ENCODE measurements at regions not wholly inside any gene's neighbourhood (a gene's known extent, or its start where the extent isn't known, plus 50 kb on each side); places are given as distances from the start of the nearest gene placed in this dataset.

DNA sequence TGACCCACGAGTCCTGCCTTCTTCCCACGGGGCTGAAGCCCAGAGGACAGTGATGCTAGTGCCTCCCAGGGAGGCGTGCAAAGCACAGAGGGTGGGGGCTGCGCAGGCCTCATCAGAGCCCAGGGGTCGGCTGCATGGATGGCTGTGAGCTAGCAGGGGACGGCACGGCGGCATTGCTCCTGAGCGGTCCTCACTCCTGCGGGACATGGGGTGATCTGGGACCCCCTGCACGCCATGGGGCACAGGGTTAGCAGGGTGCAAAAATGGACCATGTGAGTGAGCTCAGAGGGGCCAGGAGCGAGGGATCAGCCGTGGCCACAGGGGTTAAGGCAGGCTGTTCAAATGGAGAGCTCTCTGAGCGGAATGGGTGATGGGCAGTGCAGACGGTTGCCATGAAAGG, 138.3 kb downstream of the SNX19 start:
- no peak overlapping the region for H3K27ac Mint-ChIP-seq
- H3K9me3 Mint-ChIP-seq = no peaks in the 10 kb centered on the region
- no peak overlapping the region for H3K4me3 Mint-ChIP-seq
- DNase-seq (no peak), ATAC-seq (replicated peaks) (no peak)
- H3K27me3 Mint-ChIP-seq = peaks cover 11 to 23% of the 10 kb centered on the region in 2 donors
- no peaks in the 10 kb centered on the region for H3K4me1 Mint-ChIP-seq (ENCODE audit: low read depth in 2 of 2)
- H3K36me3 Mint-ChIP-seq (ENCODE audit: insufficient read depth) = no peaks in the 10 kb centered on the region

DNA sequence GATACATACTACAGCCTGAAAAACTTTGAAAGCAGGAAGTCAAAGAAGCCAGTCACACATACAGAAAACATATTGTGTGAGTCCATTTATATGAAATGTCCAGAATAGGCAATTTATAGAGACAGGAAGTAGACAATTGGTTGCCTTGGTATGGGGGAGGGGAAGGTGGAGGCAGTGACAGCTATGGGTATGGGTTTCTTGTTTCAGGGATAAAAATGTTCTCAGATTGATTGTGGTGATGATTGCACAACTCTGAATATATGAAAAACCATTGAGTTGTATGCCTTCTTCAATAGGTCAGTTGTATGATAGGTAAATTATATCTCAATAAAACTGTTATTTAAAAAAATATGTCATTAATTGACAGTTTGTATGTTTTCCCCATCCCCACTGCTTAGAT, 137.6 kb downstream of the SNX19 start:
- Mint-ChIP-seq H3K36me3 (ENCODE audit: insufficient read depth) (no peaks in the 10 kb centered on the region), H3K9me3 (no peaks in the 10 kb centered on the region), H3K4me1 (ENCODE audit: low read depth in 2 of 2) (no peaks in the 10 kb centered on the region), H3K4me3 (no peak overlapping the region), H3K27ac (no peak overlapping the region), H3K27me3 (peaks cover 11 to 23% of the 10 kb centered on the region in 2 donors)
- no peak for DNase-seq
- ATAC-seq (replicated peaks) = no peak

GRCh38 chr11:130779267-130779666, 137.0 kb downstream of the SNX19 start:
- Mint-ChIP-seq H3K4me1 (ENCODE audit: low read depth in 2 of 2) (no peaks in the 10 kb centered on the region), H3K4me3 (no peak overlapping the region), H3K36me3 (ENCODE audit: insufficient read depth) (no peaks in the 10 kb centered on the region), H3K9me3 (no peaks in the 10 kb centered on the region), H3K27me3 (peaks cover 11 to 23% of the 10 kb centered on the region in 2 donors), H3K27ac (no peak overlapping the region)
- DNase-seq (no peak), ATAC-seq (replicated peaks) (no peak)

GRCh38 chr11:130779943-130780342, 136.3 kb downstream of the SNX19 start:
- no peak for ATAC-seq (replicated peaks)
- DNase-seq = no peak
- H3K9me3 Mint-ChIP-seq = no peaks in the 10 kb centered on the region

DNA sequence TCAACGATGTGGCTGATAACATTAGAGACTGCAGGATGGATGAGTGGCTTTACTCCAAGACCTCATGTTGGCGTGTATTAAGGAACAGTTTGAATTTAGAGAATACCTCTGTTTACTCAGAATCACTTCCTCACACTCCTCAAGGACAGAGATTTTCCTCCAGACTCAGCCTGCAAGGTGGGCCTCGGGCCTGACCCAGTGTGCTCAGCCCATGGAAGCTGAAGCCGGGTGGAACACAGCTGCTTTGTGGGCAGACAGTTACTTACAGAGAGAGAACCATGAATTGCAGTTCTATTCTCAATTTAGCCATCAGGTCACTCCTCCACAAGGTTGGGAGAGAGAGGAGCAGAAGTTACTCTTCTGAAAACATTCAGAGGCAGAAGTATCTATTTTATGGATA, 135.8 kb downstream of the SNX19 start:
- Mint-ChIP-seq H3K9me3 (no peaks in the 10 kb centered on the region), H3K36me3 (ENCODE audit: insufficient read depth) (no peaks in the 10 kb centered on the region), H3K4me3 (no peak overlapping the region), H3K4me1 (ENCODE audit: low read depth in 2 of 2) (no peaks in the 10 kb centered on the region), H3K27me3 (peaks cover 17 to 31% of the 10 kb centered on the region in 2 donors), H3K27ac (no peak overlapping the region)
- ATAC-seq (replicated peaks) = no peak
- DNase-seq = no peak

More at GRCh38 chr11:130779943-130780342, 136.3 kb downstream of the SNX19 start:
- no peaks in the 10 kb centered on the region for H3K36me3 Mint-ChIP-seq (ENCODE audit: insufficient read depth)
- no peak overlapping the region for H3K27ac Mint-ChIP-seq
- H3K4me1 Mint-ChIP-seq (ENCODE audit: low read depth in 2 of 2) = no peaks in the 10 kb centered on the region
- H3K4me3 Mint-ChIP-seq = no peak overlapping the region
- peaks cover 12 to 26% of the 10 kb centered on the region in 2 donors for H3K27me3 Mint-ChIP-seq

DNA sequence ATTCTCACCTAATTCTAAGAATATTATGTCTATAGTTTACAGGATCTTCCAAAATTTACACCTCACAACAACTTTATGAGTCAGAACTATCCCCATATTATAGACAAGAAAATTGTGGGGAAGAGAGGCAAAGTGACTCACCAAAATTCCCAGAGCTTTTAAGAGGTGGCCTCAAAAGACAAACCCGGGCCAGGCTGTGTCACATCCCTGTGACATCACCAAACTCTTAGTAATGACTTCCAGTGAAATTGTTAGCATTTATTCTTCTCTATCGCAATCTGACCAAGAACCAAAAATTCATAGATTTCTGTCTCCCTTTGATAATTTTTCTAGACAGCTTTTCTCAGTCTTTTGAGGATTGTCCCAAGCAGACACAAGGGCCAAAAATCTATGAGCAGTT, 134.3 kb downstream of the SNX19 start:
- ATAC-seq (replicated peaks) = no peak
- H3K4me1 Mint-ChIP-seq (ENCODE audit: low read depth in 2 of 2) = no peaks in the 10 kb centered on the region
- H3K9me3 Mint-ChIP-seq = no peaks in the 10 kb centered on the region
- no peak for DNase-seq
- peaks cover 17 to 27% of the 10 kb centered on the region in 2 donors for H3K27me3 Mint-ChIP-seq
- H3K36me3 Mint-ChIP-seq (ENCODE audit: insufficient read depth) = no peaks in the 10 kb centered on the region
- no peak overlapping the region for H3K4me3 Mint-ChIP-seq
- no peak overlapping the region for H3K27ac Mint-ChIP-seq

- H3K36me3 Mint-ChIP-seq (ENCODE audit: insufficient read depth) = no peaks in the 10 kb centered on the region
Observed at GRCh38 chr11:130782361-130783222, 133.7 kb downstream of the SNX19 start.

DNA sequence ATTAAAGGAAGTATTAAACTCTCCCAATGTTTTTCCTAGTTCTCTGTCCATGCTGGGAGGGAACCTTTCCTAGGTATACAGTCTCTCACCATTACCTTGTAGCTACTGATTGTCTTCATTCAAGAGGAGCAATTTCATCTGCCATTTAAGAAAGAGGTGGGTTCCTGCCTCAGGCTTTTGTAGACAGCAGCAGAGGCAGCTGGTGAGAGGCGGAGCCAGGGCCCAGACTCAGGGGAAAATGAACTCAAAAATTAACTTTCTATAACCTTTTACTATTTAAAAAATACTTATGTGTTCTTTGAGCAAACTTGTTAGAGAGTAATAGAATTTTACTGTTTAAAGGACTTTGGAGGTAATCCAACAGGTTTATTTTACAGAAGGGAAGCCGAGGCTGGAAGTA, 133.0 kb downstream of the SNX19 start:
- H3K27ac Mint-ChIP-seq = no peak overlapping the region
- H3K9me3 Mint-ChIP-seq = no peaks in the 10 kb centered on the region
- no peaks in the 10 kb centered on the region for H3K4me1 Mint-ChIP-seq (ENCODE audit: low read depth in 2 of 2)
- H3K36me3 Mint-ChIP-seq (ENCODE audit: insufficient read depth) = no peaks in the 10 kb centered on the region
- H3K4me3 Mint-ChIP-seq = no peak overlapping the region
- H3K27me3 Mint-ChIP-seq = peaks cover 11 to 27% of the 10 kb centered on the region in 2 donors
- DNase-seq (no peak), ATAC-seq (replicated peaks) (no peak)

More at GRCh38 chr11:130782361-130783222, 133.7 kb downstream of the SNX19 start:
- no peak for DNase-seq
- no peaks in the 10 kb centered on the region for H3K9me3 Mint-ChIP-seq
- ATAC-seq (replicated peaks) = no peak
- H3K27me3 Mint-ChIP-seq = peaks cover 17 to 27% of the 10 kb centered on the region in 2 donors
- no peaks in the 10 kb centered on the region for H3K4me1 Mint-ChIP-seq (ENCODE audit: low read depth in 2 of 2)
- no peak overlapping the region for H3K27ac Mint-ChIP-seq
- H3K4me3 Mint-ChIP-seq = no peak overlapping the region

- H3K36me3 Mint-ChIP-seq (ENCODE audit: insufficient read depth) = no peaks in the 10 kb centered on the region
- H3K27ac Mint-ChIP-seq = no peak overlapping the region
Observed at GRCh38 chr11:130785380-130786116, 130.7 kb downstream of the SNX19 start.

GRCh38 chr11:130786586-130786985, 129.7 kb downstream of the SNX19 start:
- Mint-ChIP-seq H3K4me3 (no peak overlapping the region), H3K27ac (no peak overlapping the region), H3K36me3 (ENCODE audit: insufficient read depth) (no peaks in the 10 kb centered on the region), H3K27me3 (peaks cover 35 to 56% of the 10 kb centered on the region in 2 donors), H3K9me3 (peaks cover 1 to 15% of the 10 kb centered on the region in 2 donors), H3K4me1 (ENCODE audit: low read depth in 2 of 2) (no peaks in the 10 kb centered on the region)
- ATAC-seq (replicated peaks) = no peak
- no peak for DNase-seq

More at GRCh38 chr11:130785380-130786116, 130.7 kb downstream of the SNX19 start:
- Mint-ChIP-seq H3K27me3 (peaks cover 25 to 46% of the 10 kb centered on the region in 2 donors), H3K4me1 (ENCODE audit: low read depth in 2 of 2) (no peaks in the 10 kb centered on the region), H3K4me3 (no peak overlapping the region), H3K9me3 (peaks cover 0 to 5% of the 10 kb centered on the region in 2 donors)
- DNase-seq = no peak
- no peak for ATAC-seq (replicated peaks)

GRCh38 chr11:130787092-130787616, 129.1 kb downstream of the SNX19 start:
- no peak for DNase-seq
- no peak overlapping the region for H3K4me3 Mint-ChIP-seq
- no peaks in the 10 kb centered on the region for H3K4me1 Mint-ChIP-seq (ENCODE audit: low read depth in 2 of 2)
- H3K36me3 Mint-ChIP-seq (ENCODE audit: insufficient read depth) = no peaks in the 10 kb centered on the region
- H3K27ac Mint-ChIP-seq = no peak overlapping the region
- no peak for ATAC-seq (replicated peaks)
- peaks cover 1 to 16% of the 10 kb centered on the region in 2 donors for H3K9me3 Mint-ChIP-seq
- peaks cover 40 to 62% of the 10 kb centered on the region in 2 donors for H3K27me3 Mint-ChIP-seq

- Mint-ChIP-seq H3K4me1 (ENCODE audit: low read depth in 2 of 2) (no peaks in the 10 kb centered on the region), H3K27me3 (peaks cover 49 to 71% of the 10 kb centered on the region in 2 donors), H3K4me3 (no peak overlapping the region), H3K9me3 (peaks cover 1 to 16% of the 10 kb centered on the region in 2 donors), H3K27ac (no peak overlapping the region), H3K36me3 (ENCODE audit: insufficient read depth) (no peaks in the 10 kb centered on the region)
- ATAC-seq (replicated peaks) = no peak
- DNase-seq = no peak
Observed at GRCh38 chr11:130787973-130788570, 128.2 kb downstream of the SNX19 start.

GRCh38 chr11:130789056-130789640, 127.1 kb downstream of the SNX19 start:
- ATAC-seq (replicated peaks) (no peak), DNase-seq (no peak)
- Mint-ChIP-seq H3K27me3 (peaks cover 60 to 82% of the 10 kb centered on the region in 2 donors), H3K9me3 (peaks cover 1 to 16% of the 10 kb centered on the region in 2 donors), H3K4me1 (ENCODE audit: low read depth in 2 of 2) (no peaks in the 10 kb centered on the region), H3K36me3 (ENCODE audit: insufficient read depth) (no peaks in the 10 kb centered on the region), H3K4me3 (no peak overlapping the region), H3K27ac (no peak overlapping the region)

Data from effector memory CD8-positive, alpha-beta T cell (primary cell).